ENCODE measurements at regions not wholly inside any gene's neighbourhood (a gene's known extent, or its start where the extent isn't known, plus 50 kb on each side); places are given as distances from the start of the nearest gene placed in this dataset.

GRCh38 chr2:122867941-122868340 lies 1112.5 kb downstream of the TSN start:
- Histone ChIP-seq H3K27ac (no peak overlapping the region), H3K4me3 (no peak overlapping the region), H3K4me1 (no peaks in the 10 kb centered on the region), H3K9me3 (peaks cover 0 to under 1% (median 0%) of the 10 kb centered on the region in 3 donors), H3K36me3 (no peaks in the 10 kb centered on the region), H3K27me3 (no peaks in the 10 kb centered on the region)
- WGBS, 2 donors, result 61 to 72% methylated on average over 2 to 3 of the region's 3 CpGs
- no peak for DNase-seq
- TF ChIP-seq POLR2A (IDR thresholded peaks at IDR 0.05) (no peak), CTCF (IDR thresholded peaks at IDR 0.05) (no peak)
- intact Hi-C loops (cut with DNase I), result no loop called here

GRCh38 chr2:122868646-122869275 lies 1113.3 kb downstream of the TSN start:
- no peaks in the 10 kb centered on the region for H3K36me3 ChIP-seq
- intact Hi-C loops (cut with DNase I), result no loop called here
- H3K27ac ChIP-seq, result no peak overlapping the region
- TF ChIP-seq POLR2A (IDR thresholded peaks at IDR 0.05) (no peak), CTCF (IDR thresholded peaks at IDR 0.05) (no peak)
- no peak overlapping the region for H3K4me3 ChIP-seq
- 78 to 82% methylated on average over 6 of the region's 6 CpGs for WGBS, 2 donors
- H3K4me1 ChIP-seq, result no peaks in the 10 kb centered on the region
- peaks cover 0 to 6% (median 5%) of the 10 kb centered on the region in 3 donors for H3K9me3 ChIP-seq
- no peaks in the 10 kb centered on the region for H3K27me3 ChIP-seq
- no peak for DNase-seq

GRCh38 chr2:122873951-122874350 lies 1118.5 kb downstream of the TSN start:
- DNase-seq, result no peak
- intact Hi-C loops (cut with DNase I), result no loop called here
- H3K27ac ChIP-seq, result no peak overlapping the region
- no peak for TF ChIP-seq CTCF (IDR thresholded peaks at IDR 0.05)
- TF ChIP-seq POLR2A (IDR thresholded peaks at IDR 0.05), result no peak
- no peaks in the 10 kb centered on the region for H3K27me3 ChIP-seq
- no peaks in the 10 kb centered on the region for H3K4me1 ChIP-seq
- H3K36me3 ChIP-seq, result no peaks in the 10 kb centered on the region
- no peak overlapping the region for H3K4me3 ChIP-seq
- WGBS, 2 donors, result 77 to 85% methylated on average over 2 of the region's 2 CpGs
- H3K9me3 ChIP-seq, result peaks cover 0 to 6% (median 5%) of the 10 kb centered on the region in 3 donors

GRCh38 chr2:122875091-122875865 lies 1119.8 kb downstream of the TSN start:
- no peaks in the 10 kb centered on the region for H3K27me3 ChIP-seq
- intact Hi-C loops (cut with DNase I), result no loop called here
- no peaks in the 10 kb centered on the region for H3K36me3 ChIP-seq
- H3K4me3 ChIP-seq, result no peak overlapping the region
- 67 to 70% methylated on average over 5 of the region's 5 CpGs for WGBS, 2 donors
- no peaks in the 10 kb centered on the region for H3K4me1 ChIP-seq
- H3K27ac ChIP-seq, result no peak overlapping the region
- peaks cover 0 to 6% (median 5%) of the 10 kb centered on the region in 3 donors for H3K9me3 ChIP-seq
- no peak for TF ChIP-seq POLR2A (IDR thresholded peaks at IDR 0.05)
- DNase-seq, result no peak

GRCh38 chr2:122883849-122884248 lies 1128.4 kb downstream of the TSN start:
- WGBS, 2 donors, result 56 to 65% methylated on average over 5 of the region's 5 CpGs
- DNase-seq, result no peak
- Histone ChIP-seq H3K9me3 (no peaks in the 10 kb centered on the region), H3K4me1 (no peaks in the 10 kb centered on the region), H3K4me3 (no peak overlapping the region), H3K27ac (no peak overlapping the region), H3K36me3 (no peaks in the 10 kb centered on the region), H3K27me3 (no peaks in the 10 kb centered on the region)
- no peak for TF ChIP-seq CTCF (IDR thresholded peaks at IDR 0.05)
- no peak for TF ChIP-seq POLR2A (IDR thresholded peaks at IDR 0.05)
- intact Hi-C loops (cut with DNase I), result no loop called here

All from esophagus squamous epithelium (tissue), 5 donors.